SJCRH30 (cell line): ENCODE measurements at regions not wholly inside any gene's neighbourhood (a gene's known extent, or its start where the extent isn't known, plus 50 kb on each side); places are given as distances from the start of the nearest gene placed in this dataset.
A peak's percentile ranks its signal among the peaks of the same experiment; 100 is the strongest.

Experiments used
- DNase-seq, 2 experiments: peaks; one replicate each; pipeline ENCODE4 v3.0.0-alpha.2; 2015 to 2020
- H3K27ac ChIP-seq: fragments of 250-450 bp; sonication (Bioruptor Pico); 2 replicates; pipeline ENCODE4 v1.5.1; 2020; ENCODE audit warnings: mild to moderate bottlenecking, moderate library complexity
- H3K27me3 ChIP-seq: fragments of 250-450 bp; sonication (Bioruptor Pico); 2 replicates; pipeline ENCODE4 v1.5.1; 2020; ENCODE audit warnings: mild to moderate bottlenecking, moderate library complexity
- H3K36me3 ChIP-seq: fragments of 250-450 bp; sonication (Bioruptor Pico); 2 replicates; pipeline ENCODE4 v1.5.1; 2020; ENCODE audit warnings: mild to moderate bottlenecking, moderate library complexity
- H3K4me1 ChIP-seq: fragments of 250-450 bp; sonication (Bioruptor Pico); 2 replicates; pipeline ENCODE4 v1.5.1; 2020; ENCODE audit warnings: mild to moderate bottlenecking, moderate library complexity
- H3K4me3 ChIP-seq: fragments of 250-450 bp; sonication (Bioruptor Pico); 2 replicates; pipeline ENCODE4 v1.5.1; 2020; ENCODE audit warnings: mild to moderate bottlenecking, moderate library complexity
- H3K9me3 ChIP-seq: fragments of 250-450 bp; sonication (Bioruptor Pico); replicated peaks from 2 replicates; pipeline ENCODE4 v1.5.1; 2020; ENCODE audit warnings: mild to moderate bottlenecking, moderate library complexity

- H3K36me3 ChIP-seq = no peaks in the 10 kb centered on the region
- no peak for DNase-seq
- H3K9me3 ChIP-seq = no peaks in the 10 kb centered on the region
- H3K4me3 ChIP-seq = no peak overlapping the region
- no peaks in the 10 kb centered on the region for H3K27me3 ChIP-seq
- no peak overlapping the region for H3K27ac ChIP-seq
- H3K4me1 ChIP-seq = no peaks in the 10 kb centered on the region
Measured at GRCh38 chr3:154762486-154762885, 317.6 kb upstream of the MME start.

- no peak for DNase-seq
- Histone ChIP-seq H3K4me3 (no peak overlapping the region), H3K4me1 (no peaks in the 10 kb centered on the region), H3K36me3 (no peaks in the 10 kb centered on the region), H3K27me3 (no peaks in the 10 kb centered on the region), H3K27ac (no peak overlapping the region), H3K9me3 (no peaks in the 10 kb centered on the region)
Measured at GRCh38 chr3:154759966-154760365, 320.2 kb upstream of the MME start.

- no peak overlapping the region for H3K27ac ChIP-seq
- no peaks in the 10 kb centered on the region for H3K27me3 ChIP-seq
- H3K4me1 ChIP-seq = no peaks in the 10 kb centered on the region
- DNase-seq = peak in 1 of 2 experiments; percentile 44
- no peaks in the 10 kb centered on the region for H3K36me3 ChIP-seq
- H3K4me3 ChIP-seq = no peak overlapping the region
- H3K9me3 ChIP-seq = no peaks in the 10 kb centered on the region
Measured at GRCh38 chr3:154758109-154758868, 321.8 kb upstream of the MME start.

- no peaks in the 10 kb centered on the region for H3K36me3 ChIP-seq
- no peaks in the 10 kb centered on the region for H3K4me1 ChIP-seq
- no peaks in the 10 kb centered on the region for H3K27me3 ChIP-seq
- H3K27ac ChIP-seq = no peak overlapping the region
- no peak for DNase-seq
- no peak overlapping the region for H3K4me3 ChIP-seq
- H3K9me3 ChIP-seq = no peaks in the 10 kb centered on the region
Measured at GRCh38 chr3:154753101-154753500, 323.1 kb upstream of the GPR149 start.

- Histone ChIP-seq H3K9me3 (no peaks in the 10 kb centered on the region), H3K27ac (no peak overlapping the region), H3K4me1 (no peaks in the 10 kb centered on the region), H3K36me3 (no peaks in the 10 kb centered on the region), H3K27me3 (no peaks in the 10 kb centered on the region), H3K4me3 (no peak overlapping the region)
- DNase-seq = no peak
Measured at GRCh38 chr3:154749514-154749913, 319.5 kb upstream of the GPR149 start.

- H3K4me3 ChIP-seq = no peak overlapping the region
- peak in 1 of 2 experiments; percentile 7 for DNase-seq
- no peaks in the 10 kb centered on the region for H3K36me3 ChIP-seq
- no peaks in the 10 kb centered on the region for H3K27me3 ChIP-seq
- H3K9me3 ChIP-seq = no peaks in the 10 kb centered on the region
- no peaks in the 10 kb centered on the region for H3K4me1 ChIP-seq
- H3K27ac ChIP-seq = no peak overlapping the region
Measured at GRCh38 chr3:154745929-154746328, 315.9 kb upstream of the GPR149 start.

GRCh38 chr3:154745122-154745521, 315.1 kb upstream of the GPR149 start:
- no peaks in the 10 kb centered on the region for H3K4me1 ChIP-seq
- no peaks in the 10 kb centered on the region for H3K27me3 ChIP-seq
- H3K4me3 ChIP-seq = no peak overlapping the region
- H3K36me3 ChIP-seq = no peaks in the 10 kb centered on the region
- DNase-seq = no peak
- H3K27ac ChIP-seq = no peak overlapping the region
- H3K9me3 ChIP-seq = no peaks in the 10 kb centered on the region

GRCh38 chr3:154743418-154743817, 313.4 kb upstream of the GPR149 start:
- no peak overlapping the region for H3K4me3 ChIP-seq
- H3K27me3 ChIP-seq = no peaks in the 10 kb centered on the region

GRCh38 chr3:154734468-154734867, 304.5 kb upstream of the GPR149 start:
- no peak overlapping the region for H3K27ac ChIP-seq
- H3K4me3 ChIP-seq = no peak overlapping the region
- no peaks in the 10 kb centered on the region for H3K36me3 ChIP-seq
- no peaks in the 10 kb centered on the region for H3K4me1 ChIP-seq
- H3K27me3 ChIP-seq = no peaks in the 10 kb centered on the region
- H3K9me3 ChIP-seq = no peaks in the 10 kb centered on the region
- DNase-seq = no peak

More at GRCh38 chr3:154743418-154743817, 313.4 kb upstream of the GPR149 start:
- Histone ChIP-seq H3K4me1 (no peaks in the 10 kb centered on the region), H3K9me3 (no peaks in the 10 kb centered on the region), H3K36me3 (no peaks in the 10 kb centered on the region), H3K27ac (no peak overlapping the region)
- DNase-seq = no peak

- Histone ChIP-seq H3K27me3 (no peaks in the 10 kb centered on the region), H3K9me3 (no peaks in the 10 kb centered on the region), H3K4me3 (no peak overlapping the region), H3K27ac (no peak overlapping the region), H3K4me1 (no peaks in the 10 kb centered on the region), H3K36me3 (no peaks in the 10 kb centered on the region)
- DNase-seq = no peak
Measured at GRCh38 chr3:154730186-154730585, 300.2 kb upstream of the GPR149 start.

GRCh38 chr3:154729741-154730140, 299.8 kb upstream of the GPR149 start:
- H3K4me3 ChIP-seq = no peak overlapping the region
- no peak overlapping the region for H3K27ac ChIP-seq
- H3K4me1 ChIP-seq = no peaks in the 10 kb centered on the region
- no peak for DNase-seq
- H3K27me3 ChIP-seq = no peaks in the 10 kb centered on the region
- H3K9me3 ChIP-seq = no peaks in the 10 kb centered on the region
- H3K36me3 ChIP-seq = no peaks in the 10 kb centered on the region

GRCh38 chr3:154728285-154728684, 298.3 kb upstream of the GPR149 start:
- no peak overlapping the region for H3K27ac ChIP-seq
- DNase-seq = no peak
- no peak overlapping the region for H3K4me3 ChIP-seq
- no peaks in the 10 kb centered on the region for H3K36me3 ChIP-seq
- no peaks in the 10 kb centered on the region for H3K4me1 ChIP-seq
- H3K27me3 ChIP-seq = no peaks in the 10 kb centered on the region
- H3K9me3 ChIP-seq = no peaks in the 10 kb centered on the region

GRCh38 chr3:154720921-154721320, 290.9 kb upstream of the GPR149 start:
- no peaks in the 10 kb centered on the region for H3K27me3 ChIP-seq
- H3K9me3 ChIP-seq = no peaks in the 10 kb centered on the region
- H3K36me3 ChIP-seq = no peaks in the 10 kb centered on the region

GRCh38 chr3:154718053-154718452, 288.1 kb upstream of the GPR149 start:
- Histone ChIP-seq H3K4me3 (no peak overlapping the region), H3K9me3 (no peaks in the 10 kb centered on the region), H3K36me3 (no peaks in the 10 kb centered on the region), H3K27me3 (no peaks in the 10 kb centered on the region), H3K4me1 (no peaks in the 10 kb centered on the region), H3K27ac (no peak overlapping the region)
- no peak for DNase-seq

More at GRCh38 chr3:154720921-154721320, 290.9 kb upstream of the GPR149 start:
- no peak overlapping the region for H3K4me3 ChIP-seq
- H3K4me1 ChIP-seq = no peaks in the 10 kb centered on the region
- DNase-seq = no peak
- H3K27ac ChIP-seq = no peak overlapping the region

- Histone ChIP-seq H3K4me1 (no peaks in the 10 kb centered on the region), H3K36me3 (no peaks in the 10 kb centered on the region), H3K27ac (no peak overlapping the region), H3K9me3 (no peaks in the 10 kb centered on the region), H3K27me3 (no peaks in the 10 kb centered on the region), H3K4me3 (no peak overlapping the region)
- no peak for DNase-seq
Measured at GRCh38 chr3:154716170-154716569, 286.2 kb upstream of the GPR149 start.

- H3K36me3 ChIP-seq = no peaks in the 10 kb centered on the region
- no peak for DNase-seq
- H3K27me3 ChIP-seq = no peaks in the 10 kb centered on the region
- no peaks in the 10 kb centered on the region for H3K9me3 ChIP-seq
- H3K4me1 ChIP-seq = no peaks in the 10 kb centered on the region
- H3K4me3 ChIP-seq = no peak overlapping the region
- no peak overlapping the region for H3K27ac ChIP-seq
Measured at GRCh38 chr3:154708554-154708953, 278.6 kb upstream of the GPR149 start.
